ENCODE measurements at regions not wholly inside any gene's neighbourhood (a gene's known extent, or its start where the extent isn't known, plus 50 kb on each side); places are given as distances from the start of the nearest gene placed in this dataset.

DNA sequence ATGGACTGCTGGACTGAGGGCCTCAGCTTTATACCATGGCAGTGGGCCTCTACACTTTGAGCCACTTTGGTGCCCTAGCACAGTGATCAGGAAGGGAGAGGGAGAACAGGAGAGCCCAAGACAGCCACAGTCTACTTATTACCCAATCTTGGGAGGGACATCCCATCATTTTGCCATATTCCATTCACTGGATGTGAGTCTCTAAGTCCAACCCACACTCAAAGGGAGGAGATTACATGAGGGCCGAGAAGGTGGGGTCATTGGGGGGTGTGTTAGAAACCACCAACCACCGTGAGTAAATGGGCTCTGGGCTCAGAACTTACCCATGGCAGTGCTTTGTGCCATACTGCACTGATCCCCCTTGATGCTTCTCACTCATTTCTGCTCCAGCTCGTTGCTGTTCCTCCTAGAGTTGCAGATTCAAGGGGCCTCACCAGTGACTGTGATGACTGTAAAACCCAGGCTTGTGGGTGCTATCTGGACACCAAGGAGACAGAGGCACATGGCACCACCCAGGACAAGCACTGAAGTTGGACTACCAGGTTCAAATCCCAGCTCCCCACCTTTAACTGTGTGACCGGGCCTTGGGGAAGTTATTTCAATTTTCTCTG lies 97.6 kb upstream of the RAB6C start:
- no peak for TF ChIP-seq CTCF (IDR thresholded peaks at IDR 0.05)
- no peak for TF ChIP-seq POLR2AphosphoS5 (IDR thresholded peaks at IDR 0.05)

Data from prostate gland (tissue), 2 donors.